IMR-90 (cell line): ENCODE measurements at regions not wholly inside any gene's neighbourhood (a gene's known extent, or its start where the extent isn't known, plus 50 kb on each side); places are given as distances from the start of the nearest gene placed in this dataset.

Source experiments
- ATAC-seq: fragments of 200-7000 bp; cut with Tn5 transposase; 2 replicates; pipeline ENCODE4 v1.9.1; 2020; ENCODE audit warnings: low read depth, mild to moderate bottlenecking, moderate library complexity
- BruUV-seq: library from RNA; stranded (reverse); fragments of 400-500 nt; replicated peaks from 2 replicates; lab custom pipeline; 2021; lab: Mats Ljungman, UMichigan
- CTCF ChIA-PET: fragments of 300-600 bp; formaldehyde crosslinking; extraction: SDS; loops from one replicate; lab custom pipeline; 2021; ENCODE audit warnings: antibody characterized with exemption; lab: Yijun Ruan, JAX
- POLR2A ChIA-PET: fragments of 300-600 bp; sonication (Branson Sonifier 250); formaldehyde crosslinking; loops from one replicate; lab custom pipeline; 2022; ENCODE audit warnings: antibody characterized with exemption; ENCODE audit not compliant: unreplicated experiment; lab: Charles Lee
- DNase-seq: peaks from one replicate; pipeline ENCODE4 v3.0.0; 2013
- H2AFZ ChIP-seq: replicated peaks from 2 replicates; pipeline ENCODE3; 2013; ENCODE audit warnings: low read length, mild to moderate bottlenecking; ENCODE audit not compliant: poor library complexity
- H2AK5ac ChIP-seq: 2 replicates; pipeline ENCODE4 v1.6.1; 2013; ENCODE audit warnings: low read depth, low read length, inconsistent platforms
- H2AK9ac ChIP-seq: replicated peaks from 2 replicates; pipeline ENCODE3; 2013; ENCODE audit warnings: mild to moderate bottlenecking, low read depth, low read length, moderate library complexity; ENCODE audit not compliant: poor library complexity
- H2BK120ac ChIP-seq: 2 replicates; pipeline ENCODE4 v1.6.1; 2013; ENCODE audit warnings: low read depth, low read length, inconsistent platforms
- H2BK15ac ChIP-seq: 3 replicates; pipeline ENCODE4 v1.6.1; 2013; ENCODE audit warnings: low read depth, low read length, inconsistent platforms
- H2BK20ac ChIP-seq: 2 replicates; pipeline ENCODE4 v1.6.1; 2013; ENCODE audit warnings: low read depth, mild to moderate bottlenecking, inconsistent platforms, low read length, moderate library complexity
- H2BK5ac ChIP-seq: 2 replicates; pipeline ENCODE4 v1.6.1; 2013; ENCODE audit warnings: mild to moderate bottlenecking, low read depth, low read length, inconsistent platforms; ENCODE audit not compliant: poor library complexity, severe bottlenecking
- H3K14ac ChIP-seq: replicated peaks from 2 replicates; pipeline ENCODE4 v1.6.1; 2013; ENCODE audit warnings: low read depth, low read length, inconsistent platforms
- H3K18ac ChIP-seq: 2 replicates; pipeline ENCODE4 v1.6.1; 2013; ENCODE audit warnings: low read depth, low read length, control low read depth
- H3K23ac ChIP-seq: 2 replicates; pipeline ENCODE4 v1.6.1; 2013; ENCODE audit warnings: low read depth, low read length, inconsistent platforms
- H3K27ac ChIP-seq: 2 replicates; pipeline ENCODE4 v1.5.1; 2013; ENCODE audit warnings: mild to moderate bottlenecking, control low read depth, low read length; ENCODE audit not compliant: insufficient read depth
- H3K27me3 ChIP-seq: 2 replicates; pipeline ENCODE4 v1.6.1; 2013; ENCODE audit warnings: low read length; ENCODE audit not compliant: control insufficient read depth, insufficient read depth
- H3K36me3 ChIP-seq: 2 replicates; pipeline ENCODE4 v1.6.1; 2013; ENCODE audit warnings: low read length, mixed read lengths; ENCODE audit not compliant: control insufficient read depth, insufficient read depth
- H3K4ac ChIP-seq: 2 replicates; pipeline ENCODE4 v1.6.1; 2013; ENCODE audit warnings: low read depth, low read length, inconsistent platforms
- H3K4me1 ChIP-seq: 2 replicates; pipeline ENCODE4 v1.6.1; 2013; ENCODE audit warnings: low read length, mixed read lengths; ENCODE audit not compliant: control insufficient read depth, insufficient read depth
- H3K4me2 ChIP-seq: 2 replicates; pipeline ENCODE4 v1.6.1; 2013; ENCODE audit warnings: low read depth, mild to moderate bottlenecking, control low read depth, low read length, moderate library complexity
- H3K4me3 ChIP-seq: 2 replicates; pipeline ENCODE4 v1.5.1; 2013; ENCODE audit warnings: low read depth, mild to moderate bottlenecking, control low read depth, low read length, moderate library complexity; ENCODE audit not compliant: insufficient read depth
- H3K56ac ChIP-seq: 2 replicates; pipeline ENCODE4 v1.6.1; 2013; ENCODE audit warnings: low read length, inconsistent platforms; ENCODE audit not compliant: insufficient read depth; ENCODE audit errors: extremely low read depth
- H3K79me1 ChIP-seq, 2 experiments: 2 replicates each; pipeline ENCODE4 v1.6.1; 2013; ENCODE audit warnings: low read length in 2 of 2, inconsistent platforms in 1 of 2, low read depth in 1 of 2
- H3K9ac ChIP-seq: 2 replicates; pipeline ENCODE4 v1.6.1; 2013; ENCODE audit warnings: low read depth, low read length, control low read depth
- H3K9me1 ChIP-seq: 2 replicates; pipeline ENCODE4 v1.6.1; 2013; ENCODE audit warnings: low read length, inconsistent platforms; ENCODE audit not compliant: insufficient read depth
- H3K9me3 ChIP-seq: 2 replicates; pipeline ENCODE4 v1.6.1; 2013; ENCODE audit warnings: low read length; ENCODE audit not compliant: control insufficient read depth, insufficient read depth
- H4K20me1 ChIP-seq: 2 replicates; pipeline ENCODE4 v1.6.1; 2013; ENCODE audit warnings: low read length, inconsistent platforms; ENCODE audit not compliant: insufficient read depth
- H4K5ac ChIP-seq: 2 replicates; pipeline ENCODE4 v1.6.1; 2013; ENCODE audit warnings: mild to moderate bottlenecking, low read depth, low read length, control low read depth
- H4K8ac ChIP-seq, 2 experiments: 2 replicates each; pipeline ENCODE4 v1.6.1; 2013; ENCODE audit warnings: low read depth in 2 of 2, low read length in 2 of 2, control low read depth in 1 of 2, inconsistent platforms in 1 of 2
- H4K91ac ChIP-seq: 2 replicates; pipeline ENCODE4 v1.6.1; 2013; ENCODE audit warnings: low read depth, low read length, inconsistent platforms; ENCODE audit not compliant: insufficient read depth
- BHLHE40 ChIP-seq: fragments of 150-350 bp; IDR thresholded peaks from 2 replicates; pipeline ENCODE4 v1.6.1; 2016; ENCODE audit warnings: mild to moderate bottlenecking, low read depth, low read length
- FOS ChIP-seq: fragments of 150-350 bp; IDR thresholded peaks from 2 replicates; pipeline ENCODE4 v1.6.1; 2016; ENCODE audit warnings: low read depth, low read length
- MAFK ChIP-seq: IDR thresholded peaks from 2 replicates; pipeline ENCODE4 v1.6.1; 2012; ENCODE audit warnings: low read depth, low read length, improper control_type of control experiment
- MXI1 ChIP-seq: IDR thresholded peaks from 2 replicates; pipeline ENCODE4 v1.6.1; 2012; ENCODE audit warnings: low read depth, mild to moderate bottlenecking, low read length, moderate library complexity, borderline replicate concordance
- NFE2L2 ChIP-seq: fragments of 150-350 bp; IDR thresholded peaks from 2 replicates; pipeline ENCODE4 v1.6.1; 2016; ENCODE audit warnings: low read depth, mild to moderate bottlenecking, low read length
- POLR2A ChIP-seq: IDR thresholded peaks from 2 replicates; pipeline ENCODE4 v1.6.1; 2012; ENCODE audit warnings: mild to moderate bottlenecking, low read depth, low read length
- RAD21 ChIP-seq: IDR thresholded peaks from 2 replicates; pipeline ENCODE4 v1.6.1; 2012; ENCODE audit warnings: low read length, improper control_type of control experiment
- RFX5 ChIP-seq: IDR thresholded peaks from 2 replicates; pipeline ENCODE4 v1.8.0; 2012; ENCODE audit warnings: low read depth, mild to moderate bottlenecking, low read length, moderate library complexity
- WGBS, 2 experiments: methylation state at CpG; one replicate each; pipeline versions ENCODE4 v1.1.5 to v1.1.7; 2013; ENCODE audit warnings: missing lambda C conversion rate in 2 of 2; ENCODE audit not compliant: insufficient read length in 1 of 2; ENCODE audit errors: extremely low coverage in 2 of 2; 5-methylcytosine and 5-hydroxymethylcytosine counted together
- dilution Hi-C: fragments of 300-500 bp; cut with HindIII; formaldehyde crosslinking; loops from one replicate; pipeline ENCODE4 v1.14.3; 2018; ENCODE audit warnings: low sequenced_read_pairs; ENCODE audit not compliant: unreplicated experiment
- in situ Hi-C: fragments of 300-500 bp; cut with MboI; formaldehyde crosslinking; loops from 3 replicates; pipeline ENCODE4 v1.14.3; 2019; ENCODE audit warnings: low sequenced_read_pairs, inconsistent platforms, mixed read lengths
- intact Hi-C: fragments of 100-400 bp; cut with micrococcal nuclease; formaldehyde crosslinking; loops from 2 replicates; pipeline ENCODE4 v1.10.0; 2022

- WGBS, 2 experiments = no CpG with 5 or more reads among the region's 5 CpGs
- no peak overlapping the region for H3K56ac ChIP-seq
- H2BK20ac ChIP-seq = no peak overlapping the region
- no peaks in the 10 kb centered on the region for H3K4me1 ChIP-seq
- H2AK5ac ChIP-seq = no peak overlapping the region
- ATAC-seq (no peak), DNase-seq (no peak)
- H3K14ac ChIP-seq = no peak overlapping the region
- TF ChIP-seq NFE2L2 (no peak), FOS (no peak), RFX5 (no peak), BHLHE40 (no peak), POLR2A (no peak), MAFK (no peak), MXI1 (no peak), RAD21 (no peak)
- no peak overlapping the region for H2BK5ac ChIP-seq
- no peak overlapping the region for H3K18ac ChIP-seq
- no peak overlapping the region for H3K4me2 ChIP-seq
- H4K20me1 ChIP-seq = no peaks in the 10 kb centered on the region
- ChIA-PET CTCF (no interaction called here), POLR2A (no interaction called here)
- intact Hi-C loops (no loop called here), in situ Hi-C loops (no loop called here), dilution Hi-C loops (no loop called here)
- no peak overlapping the region for H4K91ac ChIP-seq
- no peaks in the 10 kb centered on the region for H3K9me1 ChIP-seq
- no peak overlapping the region for H3K23ac ChIP-seq
- H3K36me3 ChIP-seq = no peaks in the 10 kb centered on the region
- no peak overlapping the region for H2AFZ ChIP-seq
- no peak overlapping the region for H3K9ac ChIP-seq
- no peaks in the 10 kb centered on the region for H3K79me1 ChIP-seq
- H3K27me3 ChIP-seq = peaks cover 6% of the 10 kb centered on the region
- no peak overlapping the region for H3K4me3 ChIP-seq
- H4K5ac ChIP-seq = no peak overlapping the region
- H2AK9ac ChIP-seq = no peak overlapping the region
- no TSS peak for BruUV-seq
- H3K9me3 ChIP-seq = no peaks in the 10 kb centered on the region
- H2BK15ac ChIP-seq = no peak overlapping the region
- H3K27ac ChIP-seq = no peak overlapping the region
- H2BK120ac ChIP-seq = no peak overlapping the region
- H4K8ac ChIP-seq = no peak overlapping the region
- H3K4ac ChIP-seq = no peak overlapping the region
Measured at GRCh38 chr12:105580821-105581352, 250.4 kb downstream of the C12orf75 start.
